ENCODE measurements at regions not wholly inside any gene's neighbourhood (a gene's known extent, or its start where the extent isn't known, plus 50 kb on each side); places are given as distances from the start of the nearest gene placed in this dataset.

- no peak for DNase-seq
Measured at GRCh38 chr3:68290333-68290732, 635.9 kb upstream of the SUCLG2 start.

- DNase-seq, result no peak
Measured at GRCh38 chr3:68288085-68288484, 633.7 kb upstream of the SUCLG2 start.

- no peak for DNase-seq
Measured at GRCh38 chr3:68287101-68287500, 632.7 kb upstream of the SUCLG2 start.

GRCh38 chr3:68274286-68274685, 619.9 kb upstream of the SUCLG2 start:
- DNase-seq, result no peak

- no peak for DNase-seq
Measured at GRCh38 chr3:68271145-68271544, 616.7 kb upstream of the SUCLG2 start.

GRCh38 chr3:68256635-68257223, 602.3 kb upstream of the SUCLG2 start:
- DNase-seq, result no peak

GRCh38 chr3:68249265-68249664, 594.9 kb upstream of the SUCLG2 start:
- no peak for DNase-seq

- DNase-seq, result no peak
Measured at GRCh38 chr3:68242606-68243005, 588.2 kb upstream of the SUCLG2 start.

GRCh38 chr3:68239542-68239941, 585.1 kb upstream of the SUCLG2 start:
- no peak for DNase-seq

GRCh38 chr3:68234076-68234780, 579.8 kb upstream of the SUCLG2 start:
- DNase-seq, result no peak

GRCh38 chr3:68228856-68229255, 574.4 kb upstream of the SUCLG2 start:
- DNase-seq, result no peak

GRCh38 chr3:68220832-68221231, 566.4 kb upstream of the SUCLG2 start:
- DNase-seq, result no peak

- DNase-seq, result no peak
Measured at GRCh38 chr3:68211637-68212036, 557.2 kb upstream of the SUCLG2 start.

GRCh38 chr3:68210635-68211034, 556.2 kb upstream of the SUCLG2 start:
- DNase-seq, result no peak

- DNase-seq, result no peak
Measured at GRCh38 chr3:68207327-68207726, 552.9 kb upstream of the SUCLG2 start.

- no peak for DNase-seq
Measured at GRCh38 chr3:68206524-68207117, 552.2 kb upstream of the SUCLG2 start.

- DNase-seq, result no peak
Measured at GRCh38 chr3:68186733-68187132, 532.3 kb upstream of the SUCLG2 start.

- DNase-seq, result no peak
Measured at GRCh38 chr3:68176600-68176999, 522.2 kb upstream of the SUCLG2 start.

GRCh38 chr3:68173012-68173634, 518.7 kb upstream of the SUCLG2 start:
- DNase-seq, result no peak

GRCh38 chr3:68172039-68172438, 517.6 kb upstream of the SUCLG2 start:
- DNase-seq, result no peak

- no peak for DNase-seq
Measured at GRCh38 chr3:68163968-68164367, 509.6 kb upstream of the SUCLG2 start.

GRCh38 chr3:68163062-68163461, 508.6 kb upstream of the SUCLG2 start:
- DNase-seq, result no peak

- no peak for DNase-seq
Measured at GRCh38 chr3:68162644-68163043, 508.2 kb upstream of the SUCLG2 start.

GRCh38 chr3:68151359-68151758, 496.9 kb upstream of the SUCLG2 start:
- DNase-seq, result no peak

All from NCI-H1092 (cell line).